HG02623 (cell line): ENCODE measurements at regions not wholly inside any gene's neighbourhood (a gene's known extent, or its start where the extent isn't known, plus 50 kb on each side); places are given as distances from the start of the nearest gene placed in this dataset.

Source experiments
- ATAC-seq: cut with Tn5 transposase; IDR thresholded peaks from one replicate; pipeline ENCODE4 v1.9.1; 2021; ENCODE audit warnings: moderate library complexity; ENCODE audit not compliant: unreplicated experiment

GRCh38 chr15:39456582-39457330, 124.1 kb upstream of the THBS1 start:
- no peak for ATAC-seq

- no peak for ATAC-seq
Observed at GRCh38 chr15:39458131-39458530, 122.7 kb upstream of the THBS1 start.

- no peak for ATAC-seq
Observed at GRCh38 chr15:39459548-39459947, 121.3 kb upstream of the THBS1 start.

- ATAC-seq: no peak
Observed at GRCh38 chr15:39460748-39461147, 120.1 kb upstream of the THBS1 start.

GRCh38 chr15:39461536-39462130, 119.2 kb upstream of the THBS1 start:
- no peak for ATAC-seq

DNA sequence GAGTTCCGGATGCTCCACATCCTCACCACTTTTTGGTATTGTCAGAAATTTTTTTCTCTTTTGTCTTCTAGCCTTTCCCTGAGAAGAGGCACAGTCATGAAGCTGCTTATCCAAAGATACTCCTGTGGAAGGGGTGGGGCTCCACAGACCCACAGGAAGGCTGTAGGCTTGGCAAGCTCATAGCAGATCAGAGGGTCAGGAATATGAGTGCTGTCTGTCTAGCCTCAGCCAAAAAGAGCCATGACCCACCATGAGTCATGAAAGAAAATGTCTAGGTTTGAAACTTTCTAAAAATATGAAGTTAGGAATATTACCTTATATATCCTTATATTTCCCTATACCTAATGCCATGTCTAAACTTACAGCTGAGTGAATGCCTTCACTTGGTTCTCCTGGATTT, 118.2 kb upstream of the THBS1 start:
- no peak for ATAC-seq

DNA sequence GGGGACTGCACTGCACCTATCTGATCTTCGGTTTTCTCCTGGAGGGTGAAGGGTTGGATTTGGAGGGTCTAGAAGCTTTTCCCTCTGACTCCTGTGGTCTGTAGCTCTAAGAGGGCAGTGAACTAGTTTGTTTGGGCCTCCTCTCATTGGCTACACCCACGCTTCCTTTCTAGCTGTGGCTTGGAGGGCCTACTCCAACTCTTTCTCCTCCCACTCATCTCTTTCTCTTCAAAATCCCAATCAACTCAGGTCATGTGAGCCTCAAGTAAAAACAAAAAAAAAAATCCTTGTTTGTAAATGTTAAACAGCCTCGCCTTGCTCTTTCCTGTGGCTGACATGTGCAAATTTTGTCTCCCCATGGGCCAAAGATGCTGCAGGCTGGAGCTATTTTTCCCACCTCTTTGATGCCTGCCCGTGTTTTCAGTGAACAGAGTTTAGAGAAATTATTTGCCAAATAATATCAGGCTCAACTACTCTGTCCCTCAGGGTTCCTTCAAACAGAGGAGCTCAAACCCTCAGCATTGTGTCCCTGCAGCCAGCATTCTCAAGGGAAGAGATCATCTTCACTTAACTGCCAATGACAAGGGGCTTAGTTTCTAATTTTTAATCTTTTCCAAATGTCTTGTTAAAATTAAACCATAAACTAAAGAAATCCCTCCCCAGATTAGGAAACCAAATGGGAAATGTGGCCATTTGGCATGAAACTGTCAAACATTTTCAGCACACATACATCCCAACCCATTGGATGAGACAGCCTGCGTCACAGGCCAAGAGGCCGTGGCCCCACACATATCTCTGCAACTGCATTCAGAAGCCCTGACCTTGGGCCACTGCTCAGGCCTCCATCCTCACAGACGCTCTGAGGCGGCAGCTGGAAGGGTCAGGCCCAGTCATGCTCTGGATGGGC, 114.8 kb upstream of the THBS1 start:
- ATAC-seq: no peak

- ATAC-seq: no peak
Observed at GRCh38 chr15:39466750-39467105, 114.2 kb upstream of the THBS1 start.

- ATAC-seq: no peak
Observed at GRCh38 chr15:39468331-39468730, 112.5 kb upstream of the THBS1 start.

GRCh38 chr15:39468828-39469227, 112.1 kb upstream of the THBS1 start:
- no peak for ATAC-seq

- ATAC-seq: no peak
Observed at GRCh38 chr15:39471785-39472574, 108.9 kb upstream of the THBS1 start.

DNA sequence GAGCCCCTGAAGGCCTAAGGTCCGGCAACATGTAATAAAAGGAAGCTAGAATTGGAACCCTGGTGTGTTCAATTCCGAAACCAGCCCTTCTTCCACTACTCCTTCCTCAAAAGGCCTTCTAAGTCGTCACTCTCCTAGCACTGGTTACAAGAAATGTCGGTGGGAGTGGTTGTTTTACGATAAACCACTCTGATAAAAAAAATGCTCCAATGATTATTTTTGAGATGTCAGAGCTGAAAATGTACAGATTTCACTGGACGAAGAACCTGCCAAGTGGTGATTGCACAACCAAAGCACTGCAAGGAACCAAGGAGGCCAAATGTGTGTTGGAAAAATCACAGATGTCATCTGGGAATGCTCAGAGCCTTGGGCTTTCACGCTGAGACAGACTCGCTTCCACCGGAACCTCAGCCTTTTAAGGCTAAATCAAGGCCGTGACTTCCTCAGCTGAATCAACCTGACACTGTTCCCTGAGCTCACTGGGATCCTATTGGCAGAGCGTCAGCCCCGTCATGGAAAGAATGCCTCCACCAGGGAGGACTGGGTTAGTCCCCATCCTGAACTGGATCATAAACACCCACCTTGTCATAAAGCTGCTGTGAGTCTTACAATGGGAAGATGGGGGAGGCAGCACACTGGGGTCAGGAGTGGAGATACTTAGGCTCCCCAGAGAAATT, 108.1 kb upstream of the THBS1 start:
- no peak for ATAC-seq

- no peak for ATAC-seq
Observed at GRCh38 chr15:39473298-39473947, 107.5 kb upstream of the THBS1 start.

GRCh38 chr15:39474657-39475056, 106.2 kb upstream of the THBS1 start:
- no peak for ATAC-seq

DNA sequence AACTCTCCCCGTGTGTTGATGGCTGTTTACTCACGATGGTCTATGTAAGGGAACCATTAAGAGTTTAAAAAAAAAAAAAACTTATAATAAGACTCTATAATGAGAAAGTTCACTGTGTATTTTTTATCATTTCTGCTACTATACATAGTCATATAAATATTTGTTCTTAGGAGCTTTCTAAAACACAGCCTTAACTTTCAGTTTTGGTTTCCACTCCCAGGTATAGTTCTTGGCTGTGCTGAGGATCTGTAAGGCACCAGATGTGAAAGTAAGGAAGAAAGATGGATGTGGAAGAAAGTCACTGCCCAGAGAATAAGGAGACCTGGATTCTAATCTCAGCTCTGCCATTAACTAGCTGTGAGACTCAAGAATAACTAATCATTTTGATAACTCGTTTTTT, 101.9 kb upstream of the THBS1 start:
- no peak for ATAC-seq

DNA sequence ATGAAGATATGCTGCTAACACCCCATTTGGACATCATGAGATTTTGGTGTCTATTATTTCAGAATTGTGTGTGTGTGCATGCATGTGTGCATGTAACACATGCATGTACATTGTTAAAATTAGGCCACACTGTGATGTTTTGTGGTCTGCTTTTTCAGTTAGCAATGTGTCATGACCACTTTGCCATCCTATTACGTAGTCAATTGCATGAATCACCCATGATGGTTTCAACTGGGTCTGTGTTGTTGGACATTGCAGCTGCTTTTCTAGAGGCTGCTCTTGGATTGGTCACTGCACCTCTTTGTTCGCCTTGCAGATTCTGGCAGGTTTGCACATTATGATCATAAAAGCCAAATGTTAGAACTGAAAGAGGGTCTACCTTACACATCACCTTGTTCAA, 101.0 kb upstream of the THBS1 start:
- ATAC-seq: no peak

GRCh38 chr15:39482459-39482858, 98.4 kb upstream of the THBS1 start:
- no peak for ATAC-seq

DNA sequence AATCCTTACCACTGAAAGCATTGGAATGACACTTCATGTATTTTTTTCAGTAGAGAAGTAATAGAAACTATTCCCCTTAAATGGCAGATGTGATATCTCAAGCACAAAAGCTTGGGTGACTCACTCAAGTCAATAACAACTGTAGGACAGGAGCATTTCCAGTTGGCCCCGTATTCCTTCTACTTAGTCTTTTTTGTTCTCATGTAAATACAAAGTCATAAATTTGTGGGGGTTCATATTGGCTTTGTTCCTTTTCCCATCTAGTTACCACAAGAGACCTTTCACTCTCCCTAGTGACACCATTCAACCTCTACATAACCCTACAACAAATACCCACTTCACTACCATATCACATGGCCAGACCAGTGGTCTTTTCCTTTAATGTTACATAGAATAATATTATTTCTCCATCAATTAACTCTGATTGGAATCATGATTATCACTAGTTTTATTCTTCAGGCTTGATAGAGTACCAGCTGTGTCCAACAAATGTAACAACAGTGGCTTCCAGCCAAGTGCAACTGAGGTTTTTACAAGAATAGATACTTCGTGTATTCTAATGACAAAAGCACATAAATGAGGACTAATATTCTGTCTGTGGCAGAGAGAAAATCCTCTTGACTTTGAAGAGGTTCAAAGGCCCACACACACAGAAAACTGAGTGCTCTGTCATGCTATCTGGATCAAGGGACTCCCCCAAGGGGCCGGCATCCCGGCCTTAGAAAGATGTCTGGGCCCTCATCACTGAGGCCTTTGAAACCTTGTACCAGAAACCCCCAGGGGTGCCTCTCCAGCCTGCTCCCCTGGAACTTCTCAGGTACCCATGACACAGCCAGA, 94.0 kb upstream of the THBS1 start:
- no peak for ATAC-seq

DNA sequence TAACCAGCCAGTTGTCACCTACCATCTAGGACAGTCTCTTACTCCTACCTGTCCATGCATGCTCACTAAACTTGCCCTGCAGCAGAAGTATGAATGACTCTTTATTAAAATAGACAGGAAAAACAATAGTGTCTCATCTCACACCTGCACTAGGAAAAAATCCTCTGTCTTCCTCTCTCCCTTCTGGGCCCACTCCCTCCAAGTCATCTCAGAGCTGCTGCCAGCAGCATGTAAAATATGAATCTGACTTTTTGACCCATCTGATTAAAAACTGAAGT, 93.5 kb upstream of the THBS1 start:
- ATAC-seq: no peak
